Hepatocyte (in vitro differentiated cells): ENCODE measurements at regions not wholly inside any gene's neighbourhood (a gene's known extent, or its start where the extent isn't known, plus 50 kb on each side); places are given as distances from the start of the nearest gene placed in this dataset.

Experiments used
- DNase-seq: peaks from one replicate; pipeline ENCODE4 v3.0.0-alpha.2; 2016; ENCODE audit warnings: low spot score
- H2AFZ ChIP-seq: fragments of 200-600 bp; sonication (generic); 2 replicates; pipeline ENCODE4 v1.6.0; 2016; ENCODE audit warnings: antibody characterized with exemption, mild to moderate bottlenecking
- H3K27ac ChIP-seq: fragments of 200-600 bp; sonication (generic); 2 replicates; pipeline ENCODE4 v1.5.1; 2016; ENCODE audit warnings: mild to moderate bottlenecking
- H3K27me3 ChIP-seq: fragments of 200-600 bp; sonication (generic); 2 replicates; pipeline ENCODE4 v1.6.1; 2016
- H3K36me3 ChIP-seq: fragments of 200-600 bp; sonication (generic); replicated peaks from 2 replicates; pipeline ENCODE4 v1.5.1; 2016; ENCODE audit warnings: low read depth; ENCODE audit not compliant: insufficient read depth
- H3K4me1 ChIP-seq: fragments of 200-600 bp; sonication (generic); 2 replicates; pipeline ENCODE4 v1.5.1; 2016; ENCODE audit warnings: mild to moderate bottlenecking, moderate library complexity; ENCODE audit not compliant: insufficient read depth
- H3K4me2 ChIP-seq: fragments of 200-600 bp; sonication (generic); 2 replicates; pipeline ENCODE4 v1.6.0; 2016
- H3K4me3 ChIP-seq: fragments of 200-600 bp; sonication (generic); 2 replicates; pipeline ENCODE4 v1.5.1; 2016; ENCODE audit warnings: mild to moderate bottlenecking
- H3K79me2 ChIP-seq: fragments of 200-600 bp; sonication (generic); 2 replicates; pipeline ENCODE4 v1.6.0; 2017; ENCODE audit warnings: mild to moderate bottlenecking
- H3K9me2 ChIP-seq: fragments of 200-600 bp; sonication (generic); replicated peaks from 2 replicates; pipeline ENCODE4 v1.6.0; 2017; ENCODE audit warnings: mild to moderate bottlenecking; ENCODE audit not compliant: insufficient read depth
- H3K9me3 ChIP-seq: fragments of 200-600 bp; sonication (generic); 2 replicates; pipeline ENCODE4 v1.5.1; 2016; ENCODE audit warnings: low read depth, mild to moderate bottlenecking
- H4K20me1 ChIP-seq: fragments of 200-600 bp; sonication (generic); 2 replicates; pipeline ENCODE4 v1.6.0; 2016; ENCODE audit warnings: mild to moderate bottlenecking; ENCODE audit not compliant: insufficient read depth, poor library complexity, severe bottlenecking
- CTCF ChIP-seq: fragments of 200-600 bp; sonication (generic); IDR thresholded peaks from 2 replicates; pipeline ENCODE4 v1.5.1; 2016; ENCODE audit warnings: antibody characterized with exemption, mild to moderate bottlenecking; ENCODE audit not compliant: poor library complexity
- EZH2 ChIP-seq: fragments of 200-600 bp; sonication (generic); IDR thresholded peaks from 2 replicates; pipeline ENCODE4 v1.6.1; 2016; ENCODE audit warnings: antibody characterized with exemption, mild to moderate bottlenecking, borderline replicate concordance
- EZH2phosphoT487 ChIP-seq: fragments of 200-600 bp; sonication (generic); IDR thresholded peaks from one replicate; pipeline ENCODE4 v1.6.1; 2018; ENCODE audit warnings: antibody characterized with exemption, mild to moderate bottlenecking, low read depth, moderate library complexity; ENCODE audit not compliant: unreplicated experiment, severe bottlenecking
- WGBS: methylation state at CpG from one replicate; pipeline ENCODE4 v1.1.6; 2016; ENCODE audit warnings: low lambda C conversion rate; ENCODE audit errors: missing lambda C conversion rate; 5-methylcytosine and 5-hydroxymethylcytosine counted together

GRCh38 chr3:15860014-15860934, 62.5 kb upstream of the ANKRD28 start:
- Histone ChIP-seq H3K4me1 (no peaks in the 10 kb centered on the region), H3K27ac (peak overlapping the region; percentile 94), H3K4me3 (peak overlapping the region; percentile 91), H3K79me2 (peaks cover 32% of the 10 kb centered on the region), H3K36me3 (no peaks in the 10 kb centered on the region), H2AFZ (peak overlapping the region; percentile 65), H3K4me2 (peak overlapping the region; percentile 84), H3K9me2 (no peaks in the 10 kb centered on the region), H4K20me1 (peaks cover 4% of the 10 kb centered on the region), H3K27me3 (no peaks in the 10 kb centered on the region), H3K9me3 (no peaks in the 10 kb centered on the region)
- TF ChIP-seq EZH2, result no peak
- no peak for TF ChIP-seq EZH2phosphoT487
- no peak for TF ChIP-seq CTCF
- peak; percentile 50 for DNase-seq
- WGBS, result 3% methylated on average over 31 of the region's 55 CpGs

GRCh38 chr3:15861163-15861562, 63.4 kb upstream of the ANKRD28 start:
- TF ChIP-seq CTCF, result no peak
- TF ChIP-seq EZH2phosphoT487, result no peak
- TF ChIP-seq EZH2, result no peak
- Histone ChIP-seq H3K9me2 (no peaks in the 10 kb centered on the region), H3K4me1 (no peaks in the 10 kb centered on the region), H3K4me2 (peak overlapping the region; percentile 84), H3K4me3 (no peak overlapping the region), H3K79me2 (peaks cover 23% of the 10 kb centered on the region), H3K36me3 (no peaks in the 10 kb centered on the region), H3K9me3 (no peaks in the 10 kb centered on the region), H4K20me1 (peaks cover 4% of the 10 kb centered on the region), H3K27me3 (no peaks in the 10 kb centered on the region), H2AFZ (peak overlapping the region; percentile 65), H3K27ac (no peak overlapping the region)
- WGBS, result 56% methylated on average over 4 of the region's 4 CpGs
- no peak for DNase-seq

- 88% methylated on average over 1 of the region's 1 CpG for WGBS
- Histone ChIP-seq H2AFZ (no peak overlapping the region), H3K27me3 (no peaks in the 10 kb centered on the region), H3K9me3 (no peaks in the 10 kb centered on the region), H3K27ac (no peak overlapping the region), H3K4me1 (no peaks in the 10 kb centered on the region), H3K4me3 (no peak overlapping the region), H3K79me2 (no peaks in the 10 kb centered on the region), H3K4me2 (no peak overlapping the region), H4K20me1 (no peaks in the 10 kb centered on the region), H3K36me3 (no peaks in the 10 kb centered on the region), H3K9me2 (no peaks in the 10 kb centered on the region)
- TF ChIP-seq CTCF, result no peak
- no peak for TF ChIP-seq EZH2
- no peak for TF ChIP-seq EZH2phosphoT487
- no peak for DNase-seq
Observed at GRCh38 chr3:15872807-15873206, 75.0 kb upstream of the ANKRD28 start.
